ENCODE measurements at regions not wholly inside any gene's neighbourhood (a gene's known extent, or its start where the extent isn't known, plus 50 kb on each side); places are given as distances from the start of the nearest gene placed in this dataset.
"Not testable (repeated sequence)": the region's sequence is repeated elsewhere in the genome, so short reads cannot be mapped to it uniquely, and the experiment has no call there.

DNA sequence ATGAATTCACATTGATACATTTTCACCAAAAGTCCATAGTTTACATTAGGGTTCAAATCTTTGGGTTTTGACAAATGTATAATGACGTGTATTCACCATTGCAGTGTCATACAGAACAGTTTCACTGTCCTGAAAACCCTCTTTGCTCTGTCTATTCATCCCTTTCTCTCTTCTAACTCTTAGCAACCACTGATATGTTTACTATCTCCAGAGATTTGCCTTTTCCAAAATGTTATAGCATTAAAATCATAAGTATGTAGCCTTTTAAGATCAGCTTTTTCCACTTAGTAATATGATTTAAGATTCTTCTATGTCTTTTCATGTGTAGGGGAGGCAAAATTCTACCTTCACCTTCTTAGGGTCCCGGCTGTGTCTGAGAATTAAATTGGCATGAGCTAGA is 203.8 kb downstream of the TPRG1 start:
- no peak for DNase-seq

DNA sequence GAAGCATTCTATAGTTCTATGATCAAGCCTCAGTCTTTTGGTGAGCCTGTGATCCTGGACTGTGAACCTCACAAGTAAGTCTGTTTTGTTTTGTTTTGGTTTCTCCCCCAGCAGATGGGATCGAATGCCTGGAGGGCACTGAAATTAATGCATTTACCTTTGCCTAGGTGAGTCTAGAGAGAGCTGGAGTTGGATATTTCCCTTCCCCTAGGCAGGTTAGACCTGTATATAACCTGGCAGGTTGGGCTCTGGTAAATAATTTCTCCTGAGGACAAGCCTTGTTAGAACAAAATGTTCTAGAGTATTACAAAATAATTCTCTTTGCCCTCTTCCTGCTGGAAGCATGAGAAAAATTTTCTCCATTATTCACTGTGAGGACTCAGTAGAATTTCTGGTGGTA is 211.9 kb downstream of the TPRG1 start:
- DNase-seq = no peak

GRCh38 chr3:189385880-189386279 is 214.1 kb downstream of the TPRG1 start:
- not testable (repeated sequence) for DNase-seq

DNA sequence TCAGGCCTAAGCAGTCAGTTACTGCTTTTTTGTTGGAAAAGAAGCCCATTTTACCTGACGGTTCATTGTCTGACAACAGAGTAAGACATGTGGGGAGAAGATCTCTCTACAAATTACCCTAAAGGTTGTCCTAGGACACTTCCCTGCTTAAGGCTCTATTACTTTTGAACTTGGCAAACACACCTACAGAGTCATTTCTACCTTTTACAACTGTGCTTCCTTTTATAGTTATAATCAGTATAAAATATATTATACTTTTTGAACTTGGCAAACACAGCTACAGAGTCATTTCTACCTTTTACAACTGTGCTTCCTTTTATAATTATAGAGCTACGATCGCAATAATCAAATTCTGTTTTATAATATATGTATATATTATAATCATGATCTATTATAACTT is 215.0 kb downstream of the TPRG1 start:
- no peak for DNase-seq

DNA sequence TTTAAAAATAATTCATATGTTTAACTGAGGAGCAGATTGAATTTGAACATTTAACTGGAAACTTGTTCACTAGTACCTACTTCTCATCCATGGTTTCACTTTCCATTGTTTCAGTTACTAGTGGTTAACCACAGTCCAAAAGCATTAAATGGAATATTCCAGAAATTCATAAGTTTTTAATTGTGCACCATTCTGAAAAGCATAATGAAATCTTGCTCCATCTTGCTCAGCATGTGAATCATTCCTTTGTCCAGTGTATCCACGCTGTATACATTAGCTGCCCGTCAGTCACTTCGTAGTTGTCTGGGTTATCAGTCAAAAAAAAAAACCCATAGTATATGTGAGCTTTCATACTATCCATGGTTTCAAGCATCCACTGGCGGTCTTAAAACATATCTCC is 217.6 kb downstream of the TPRG1 start:
- DNase-seq = no peak

GRCh38 chr3:189393598-189393997 is 221.8 kb downstream of the TPRG1 start:
- DNase-seq = no peak

GRCh38 chr3:189394599-189395121 is 222.9 kb downstream of the TPRG1 start:
- DNase-seq = no peak

GRCh38 chr3:189395825-189396224 is 224.1 kb downstream of the TPRG1 start:
- DNase-seq = no peak

GRCh38 chr3:189398656-189399055 is 226.9 kb downstream of the TPRG1 start:
- DNase-seq = no peak

GRCh38 chr3:189401196-189401595 is 229.4 kb downstream of the TPRG1 start:
- no peak for DNase-seq

GRCh38 chr3:189403194-189403593 is 228.0 kb upstream of the TP63 start:
- DNase-seq = no peak

DNA sequence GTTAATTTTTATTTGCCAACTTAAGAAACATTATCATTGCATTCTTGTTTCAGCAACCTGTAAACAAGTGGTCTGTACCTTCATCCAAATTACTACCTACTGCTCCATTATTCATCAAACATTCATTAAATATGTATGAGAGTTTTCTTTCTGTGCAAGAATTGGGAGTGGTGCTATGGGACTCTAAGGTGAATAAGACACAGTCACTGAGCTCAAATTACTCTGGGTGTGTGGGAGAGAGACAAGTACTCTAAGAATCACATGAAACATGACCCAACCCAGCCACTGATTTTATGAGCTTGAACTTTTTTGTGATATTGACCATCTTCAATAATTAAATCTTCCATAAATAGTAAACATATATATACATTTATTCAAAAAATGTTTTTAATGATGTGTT is 227.2 kb upstream of the TP63 start:
- no peak for DNase-seq

- DNase-seq = no peak
These were observed 226.2 kb upstream of the TP63 start for GRCh38 chr3:189404797-189405484.

DNA sequence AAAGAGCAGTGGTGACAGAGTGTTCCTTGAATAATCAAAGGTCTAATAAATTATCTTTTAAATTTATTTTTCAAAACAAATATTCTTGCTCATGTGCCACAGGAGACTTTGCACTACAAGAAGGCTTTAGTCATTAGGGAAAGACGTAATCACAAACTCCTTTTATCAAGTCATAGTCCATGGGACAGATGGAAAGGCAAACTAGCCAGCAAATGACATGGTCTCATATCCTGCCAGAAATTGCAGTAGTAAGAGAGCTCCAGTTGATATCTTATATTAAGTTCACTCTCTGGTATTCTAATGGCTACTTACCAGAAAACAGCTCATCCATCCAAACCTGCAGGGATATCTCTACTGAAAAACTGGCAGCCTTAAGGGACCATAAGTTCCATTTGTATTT is 225.0 kb upstream of the TP63 start:
- no peak for DNase-seq

DNA sequence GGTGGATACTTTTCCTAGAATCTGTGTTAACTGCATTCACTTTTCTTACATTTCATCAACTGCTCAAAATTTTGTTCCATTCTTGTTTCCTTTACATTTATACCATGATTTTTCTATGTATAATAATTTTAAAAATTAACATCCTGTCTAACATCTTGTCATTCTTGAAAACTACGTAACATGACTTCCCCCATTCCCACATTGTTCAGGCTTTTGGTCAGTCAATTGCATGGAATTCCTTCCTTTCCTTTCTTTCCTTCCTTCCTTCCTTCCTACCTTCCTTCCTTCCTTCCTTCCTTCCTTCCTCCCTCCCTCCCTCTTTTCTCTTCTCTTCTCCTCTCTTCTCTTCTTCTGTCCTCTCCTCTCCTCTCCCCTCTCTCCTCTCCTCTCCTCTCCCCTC is 220.7 kb upstream of the TP63 start:
- DNase-seq = no peak

DNA sequence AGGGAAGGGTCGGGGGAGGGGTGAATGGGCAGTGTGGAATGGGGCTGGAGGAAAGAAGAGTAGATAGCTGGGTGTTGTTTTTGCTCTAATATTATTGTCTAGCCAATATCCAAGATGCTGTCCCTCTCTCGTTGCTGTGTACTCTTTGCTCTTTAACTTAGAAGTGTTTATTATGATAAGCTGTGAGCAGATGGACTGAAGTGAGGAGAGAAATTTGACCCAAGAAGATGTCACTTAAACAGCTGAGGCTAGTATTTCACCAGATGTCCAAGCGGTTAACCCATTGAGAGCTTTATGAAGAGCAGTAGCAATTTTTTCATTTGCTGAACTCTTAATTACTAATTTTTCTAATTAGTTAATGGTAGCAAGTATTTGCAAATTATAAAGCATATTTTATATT is 212.2 kb upstream of the TP63 start:
- no peak for DNase-seq

DNA sequence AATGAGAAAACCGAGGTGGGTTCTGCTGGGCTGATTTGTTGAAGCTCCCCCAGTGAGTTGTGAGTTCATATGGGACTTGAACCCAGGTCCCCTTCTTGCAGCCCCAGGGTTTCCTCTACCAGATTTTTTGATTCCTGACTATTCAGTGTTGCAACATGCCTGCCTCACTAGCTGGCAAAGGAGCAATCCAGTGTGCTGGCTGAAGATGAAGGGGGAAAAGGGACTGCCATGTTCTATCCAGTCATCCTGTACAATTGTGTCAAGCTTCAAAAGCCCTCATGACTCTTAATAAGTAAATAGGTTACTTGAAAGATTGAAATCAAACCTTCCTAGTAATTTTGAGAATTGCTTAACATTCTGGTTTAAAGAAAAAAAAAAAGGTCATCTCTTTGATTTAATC is 211.5 kb upstream of the TP63 start:
- DNase-seq = no peak

GRCh38 chr3:189424922-189425321 is 206.3 kb upstream of the TP63 start:
- no peak for DNase-seq

DNA sequence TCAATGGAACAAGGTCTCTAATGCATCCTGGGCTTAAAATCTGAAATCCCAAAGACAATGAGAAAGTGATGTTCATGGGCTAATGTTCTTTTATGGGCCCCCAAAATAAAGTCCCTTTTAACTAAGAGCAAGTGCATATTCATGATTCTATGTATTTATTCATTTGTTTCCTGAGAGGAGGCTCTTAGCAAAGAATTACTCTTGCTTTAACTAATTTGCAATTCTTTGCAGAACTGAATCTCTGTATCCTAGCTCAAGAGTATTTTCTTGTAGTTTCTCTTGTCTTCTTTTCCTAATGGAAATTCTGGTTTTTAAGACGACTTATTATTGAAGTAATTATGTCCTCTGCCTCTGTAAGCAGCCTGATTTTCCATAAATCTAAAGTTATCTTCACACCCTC is 202.2 kb upstream of the TP63 start:
- DNase-seq = no peak

GRCh38 chr3:189430166-189430565 is 201.0 kb upstream of the TP63 start:
- no peak for DNase-seq

DNA sequence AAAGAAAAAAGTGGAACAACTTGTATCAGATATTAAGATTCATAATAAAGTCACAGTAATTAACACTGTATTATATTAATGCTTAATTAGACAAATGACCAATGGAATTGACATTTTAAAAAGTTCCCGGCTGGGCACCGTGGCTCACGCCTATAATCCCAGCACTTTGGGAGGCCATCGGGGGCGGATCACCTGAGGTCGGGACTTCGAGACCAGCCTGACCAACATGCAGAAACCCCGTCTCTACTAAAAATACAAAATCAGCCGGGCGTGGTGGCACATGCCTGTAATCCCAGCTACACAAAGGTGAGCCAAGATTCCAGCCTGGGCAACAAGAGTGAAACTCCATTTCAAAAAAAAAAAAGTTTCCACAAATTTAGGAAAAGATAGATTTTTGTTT is 188.9 kb upstream of the TP63 start:
- not testable (repeated sequence) for DNase-seq

GRCh38 chr3:189446959-189447560 is 184.1 kb upstream of the TP63 start:
- DNase-seq = no peak

DNA sequence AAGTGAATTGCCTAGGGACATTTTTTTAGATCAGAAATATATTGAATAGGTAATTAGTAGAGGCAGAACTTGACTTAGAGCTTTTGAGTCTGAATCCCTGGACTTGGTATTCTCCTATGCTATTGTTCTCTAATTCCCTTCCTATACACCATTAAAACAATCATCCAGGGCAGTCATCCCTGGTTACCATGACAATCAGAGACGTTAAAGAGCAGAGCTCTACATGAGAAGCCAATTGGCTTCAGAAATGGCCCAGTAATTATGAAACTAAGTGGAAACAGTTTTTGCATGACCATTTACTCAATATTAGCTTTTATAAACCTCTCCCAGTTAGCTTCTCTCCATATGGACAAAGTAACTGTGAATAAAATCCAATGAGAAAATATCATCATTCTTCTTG is 182.1 kb upstream of the TP63 start:
- no peak for DNase-seq

DNA sequence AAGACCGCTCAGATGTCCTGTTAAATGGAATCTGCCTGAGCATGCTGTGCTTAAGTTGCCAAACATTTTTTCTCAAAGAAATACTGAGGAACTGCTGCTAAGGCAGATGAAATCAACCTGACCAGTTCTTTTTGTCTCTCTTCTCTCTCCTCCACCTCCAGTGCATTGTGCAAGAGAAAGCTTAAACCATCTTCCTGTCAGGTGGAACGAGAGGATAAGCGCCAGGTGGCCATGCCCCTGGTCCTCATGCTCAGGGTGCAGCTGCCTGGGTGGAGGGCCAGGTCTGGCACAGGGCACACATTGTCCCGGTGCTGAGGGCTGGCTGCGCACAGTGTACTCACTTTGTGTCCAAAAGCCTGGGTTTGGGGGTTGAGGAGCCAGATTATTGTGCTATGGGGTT is 176.2 kb upstream of the TP63 start:
- DNase-seq = no peak

All from stimulated activated CD4-positive, alpha-beta T cell treated with anti-CD3 and anti-CD28 coated beads, Interleukin-2, amount 100 ng/mL, for 48 hours (primary cell).